ENCODE measurements at regions not wholly inside any gene's neighbourhood (a gene's known extent, or its start where the extent isn't known, plus 50 kb on each side); places are given as distances from the start of the nearest gene placed in this dataset.

GRCh38 chr20:6471871-6472270 is 295.6 kb upstream of the BMP2 start:
- no peaks in the 10 kb centered on the region for H3K27me3 ChIP-seq
- H3K4me3 ChIP-seq, result no peak overlapping the region
- H3K27ac ChIP-seq, result no peak overlapping the region
- WGBS, result 88% methylated on average over 1 of the region's 1 CpG
- no peak for DNase-seq (ENCODE audit: low spot score in 2 of 2)
- TF ChIP-seq EP300 (IDR thresholded peaks at IDR 0.05) (no peak), CTCF (IDR thresholded peaks at IDR 0.05) (no peak), POLR2A (IDR thresholded peaks at IDR 0.05) (no peak), POLR2AphosphoS5 (IDR thresholded peaks at IDR 0.05) (no peak)
- no peaks in the 10 kb centered on the region for H3K9me3 ChIP-seq
- no peaks in the 10 kb centered on the region for H3K4me1 ChIP-seq
- H3K36me3 ChIP-seq, result no peaks in the 10 kb centered on the region

GRCh38 chr20:6471110-6471647 is 296.3 kb upstream of the BMP2 start:
- no peaks in the 10 kb centered on the region for H3K9me3 ChIP-seq
- TF ChIP-seq POLR2AphosphoS5 (IDR thresholded peaks at IDR 0.05), result no peak
- H3K4me1 ChIP-seq, result no peaks in the 10 kb centered on the region
- WGBS, result 96% methylated on average over 5 of the region's 5 CpGs
- no peaks in the 10 kb centered on the region for H3K27me3 ChIP-seq
- no peak overlapping the region for H3K27ac ChIP-seq
- no peaks in the 10 kb centered on the region for H3K36me3 ChIP-seq
- no peak overlapping the region for H3K4me3 ChIP-seq
- DNase-seq (ENCODE audit: low spot score in 2 of 2), result no peak

- TF ChIP-seq CTCF (IDR thresholded peaks at IDR 0.05) (no peak), POLR2AphosphoS5 (IDR thresholded peaks at IDR 0.05) (no peak), EP300 (IDR thresholded peaks at IDR 0.05) (no peak), POLR2A (IDR thresholded peaks at IDR 0.05) (no peak)
- no peaks in the 10 kb centered on the region for H3K36me3 ChIP-seq
- 54% methylated on average over 4 of the region's 4 CpGs for WGBS
- H3K27ac ChIP-seq, result no peak overlapping the region
- H3K4me1 ChIP-seq, result no peaks in the 10 kb centered on the region
- no peaks in the 10 kb centered on the region for H3K27me3 ChIP-seq
- no peaks in the 10 kb centered on the region for H3K9me3 ChIP-seq
- no peak for DNase-seq (ENCODE audit: low spot score in 2 of 2)
- no peak overlapping the region for H3K4me3 ChIP-seq
Measured at GRCh38 chr20:6469695-6470094, 297.8 kb upstream of the BMP2 start.

GRCh38 chr20:6468423-6469116 is 298.9 kb upstream of the BMP2 start:
- H3K4me3 ChIP-seq, result no peak overlapping the region
- H3K27ac ChIP-seq, result no peak overlapping the region
- DNase-seq (ENCODE audit: low spot score in 2 of 2), result no peak
- 69% methylated on average over 2 of the region's 2 CpGs for WGBS
- no peaks in the 10 kb centered on the region for H3K9me3 ChIP-seq
- H3K4me1 ChIP-seq, result no peaks in the 10 kb centered on the region
- no peak for TF ChIP-seq CTCF (IDR thresholded peaks at IDR 0.05)
- no peak for TF ChIP-seq POLR2A (IDR thresholded peaks at IDR 0.05)
- TF ChIP-seq EP300 (IDR thresholded peaks at IDR 0.05), result no peak
- TF ChIP-seq POLR2AphosphoS5 (IDR thresholded peaks at IDR 0.05), result no peak
- no peaks in the 10 kb centered on the region for H3K27me3 ChIP-seq
- H3K36me3 ChIP-seq, result no peaks in the 10 kb centered on the region

GRCh38 chr20:6467562-6467961 is 299.9 kb upstream of the BMP2 start:
- H3K36me3 ChIP-seq, result no peaks in the 10 kb centered on the region
- H3K4me3 ChIP-seq, result no peak overlapping the region
- TF ChIP-seq POLR2AphosphoS5 (IDR thresholded peaks at IDR 0.05), result no peak
- no peaks in the 10 kb centered on the region for H3K9me3 ChIP-seq
- no peak overlapping the region for H3K27ac ChIP-seq
- H3K4me1 ChIP-seq, result no peaks in the 10 kb centered on the region
- 69% methylated on average over 2 of the region's 2 CpGs for WGBS
- DNase-seq (ENCODE audit: low spot score in 2 of 2), result no peak
- no peaks in the 10 kb centered on the region for H3K27me3 ChIP-seq

- Histone ChIP-seq H3K36me3 (no peaks in the 10 kb centered on the region), H3K27ac (no peak overlapping the region), H3K9me3 (no peaks in the 10 kb centered on the region), H3K4me3 (no peak overlapping the region), H3K4me1 (no peaks in the 10 kb centered on the region), H3K27me3 (no peaks in the 10 kb centered on the region)
- 85% methylated on average over 6 of the region's 6 CpGs for WGBS
- DNase-seq (ENCODE audit: low spot score in 2 of 2), result no peak
- no peak for TF ChIP-seq CTCF (IDR thresholded peaks at IDR 0.05)
- TF ChIP-seq EP300 (IDR thresholded peaks at IDR 0.05), result no peak
- no peak for TF ChIP-seq POLR2AphosphoS5 (IDR thresholded peaks at IDR 0.05)
- TF ChIP-seq POLR2A (IDR thresholded peaks at IDR 0.05), result no peak
Measured at GRCh38 chr20:6466075-6466810, 301.2 kb upstream of the BMP2 start.

All from suprapubic skin (tissue), 4 donors.